ENCODE measurements at regions not wholly inside any gene's neighbourhood (a gene's known extent, or its start where the extent isn't known, plus 50 kb on each side); places are given as distances from the start of the nearest gene placed in this dataset.
"Not testable (repeated sequence)": the region's sequence is repeated elsewhere in the genome, so short reads cannot be mapped to it uniquely, and the experiment has no call there.

DNA sequence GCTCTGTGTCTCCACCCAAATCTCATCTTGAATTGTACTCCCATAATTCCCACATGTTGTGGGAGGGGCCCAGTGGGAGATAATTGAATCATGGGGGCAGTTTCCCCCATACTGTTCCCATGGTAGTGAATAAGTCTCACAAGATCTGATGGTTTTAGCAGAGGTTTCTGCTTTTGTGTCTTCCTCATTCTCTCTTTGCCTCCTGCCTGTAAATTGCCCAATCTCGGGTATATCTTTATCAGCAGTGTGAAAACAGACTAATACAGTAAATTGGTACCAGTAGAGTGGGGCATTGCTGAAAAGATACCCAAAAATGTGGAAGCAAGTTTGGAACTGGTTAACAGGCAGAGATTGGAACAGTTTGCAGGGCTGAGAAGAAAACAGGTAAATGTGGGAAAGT, 278.1 kb upstream of the PCDH9 start:
- H3K27me3 Mint-ChIP-seq; H3K4me3 Mint-ChIP-seq; intact Hi-C loops (cut with micrococcal nuclease); H3K27ac Mint-ChIP-seq; H3K9me3 Mint-ChIP-seq; H3K4me1 Mint-ChIP-seq (ENCODE audit: low read depth); H3K36me3 Mint-ChIP-seq (ENCODE audit: low read depth): not testable (repeated sequence)

DNA sequence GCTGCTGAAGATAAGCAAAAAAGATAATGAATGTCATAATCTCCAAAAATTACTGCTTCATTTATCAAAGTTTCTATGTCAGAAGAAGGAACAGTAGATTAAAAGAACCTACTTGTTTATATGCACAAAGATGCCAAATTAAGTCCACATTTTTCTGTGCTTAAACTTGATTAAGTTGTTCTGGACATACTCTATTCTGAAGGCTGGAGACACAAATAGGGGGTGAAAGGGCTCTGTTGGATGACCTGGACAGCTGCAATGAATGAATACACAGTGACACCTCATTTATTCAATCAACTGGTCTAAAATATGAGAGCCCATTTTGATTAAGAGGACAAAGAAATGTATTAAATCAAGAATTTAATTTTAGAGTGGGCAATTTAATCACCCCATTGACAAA, 276.3 kb upstream of the PCDH9 start:
- no peaks in the 10 kb centered on the region for H3K36me3 Mint-ChIP-seq (ENCODE audit: low read depth)
- H3K4me1 Mint-ChIP-seq (ENCODE audit: low read depth) = no peaks in the 10 kb centered on the region
- no peak overlapping the region for H3K4me3 Mint-ChIP-seq
- H3K27me3 Mint-ChIP-seq = no peaks in the 10 kb centered on the region
- H3K9me3 Mint-ChIP-seq = peaks cover 9% of the 10 kb centered on the region
- H3K27ac Mint-ChIP-seq = no peak overlapping the region
- intact Hi-C loops (cut with micrococcal nuclease) = no loop called here

DNA sequence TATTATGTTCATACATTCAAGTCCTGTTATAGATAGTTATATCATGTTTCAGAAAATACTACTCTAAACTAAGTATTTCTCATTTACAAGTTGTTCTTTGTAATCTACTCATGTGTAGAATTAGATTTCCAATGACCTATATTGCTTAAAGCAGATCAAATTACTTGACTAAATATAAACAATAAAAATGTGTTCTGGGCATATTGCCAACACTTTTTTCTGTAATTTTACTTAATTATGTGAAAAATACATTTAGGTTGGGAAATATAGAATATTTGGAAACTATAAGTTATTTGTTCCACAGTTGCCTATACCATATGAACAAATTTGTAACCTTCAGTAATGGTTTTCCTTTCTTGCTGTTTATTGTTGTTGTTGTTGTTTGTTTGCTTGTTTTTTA, 275.2 kb upstream of the PCDH9 start:
- Mint-ChIP-seq H3K36me3 (ENCODE audit: low read depth) (no peaks in the 10 kb centered on the region), H3K27me3 (no peaks in the 10 kb centered on the region), H3K9me3 (peaks cover 9% of the 10 kb centered on the region), H3K4me3 (no peak overlapping the region), H3K27ac (no peak overlapping the region), H3K4me1 (ENCODE audit: low read depth) (no peaks in the 10 kb centered on the region)
- intact Hi-C loops (cut with micrococcal nuclease) = no loop called here

DNA sequence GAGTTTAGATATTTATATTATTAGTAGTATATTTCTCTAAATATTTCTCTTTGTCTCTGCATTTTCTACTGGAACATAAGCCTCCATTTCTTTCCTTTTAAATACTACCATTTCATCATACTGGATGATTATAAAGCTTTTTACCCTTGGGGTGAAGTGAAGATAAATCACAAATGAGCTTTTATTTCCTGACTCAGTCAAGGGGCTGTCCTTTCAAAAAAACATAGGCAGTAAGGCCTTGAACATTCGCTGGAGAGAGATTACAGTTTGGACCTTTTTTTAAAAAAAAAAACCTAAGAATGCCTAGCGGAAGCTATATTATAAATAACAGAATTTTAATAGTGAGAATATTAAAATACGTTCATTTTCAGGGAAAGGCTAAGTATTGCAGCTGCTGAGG, 268.8 kb upstream of the PCDH9 start:
- H3K27me3 Mint-ChIP-seq = no peaks in the 10 kb centered on the region
- H3K4me1 Mint-ChIP-seq (ENCODE audit: low read depth) = no peaks in the 10 kb centered on the region
- H3K27ac Mint-ChIP-seq = no peak overlapping the region
- H3K36me3 Mint-ChIP-seq (ENCODE audit: low read depth) = no peaks in the 10 kb centered on the region
- no peak overlapping the region for H3K4me3 Mint-ChIP-seq
- H3K9me3 Mint-ChIP-seq = peaks cover 16% of the 10 kb centered on the region
- intact Hi-C loops (cut with micrococcal nuclease) = no loop called here

DNA sequence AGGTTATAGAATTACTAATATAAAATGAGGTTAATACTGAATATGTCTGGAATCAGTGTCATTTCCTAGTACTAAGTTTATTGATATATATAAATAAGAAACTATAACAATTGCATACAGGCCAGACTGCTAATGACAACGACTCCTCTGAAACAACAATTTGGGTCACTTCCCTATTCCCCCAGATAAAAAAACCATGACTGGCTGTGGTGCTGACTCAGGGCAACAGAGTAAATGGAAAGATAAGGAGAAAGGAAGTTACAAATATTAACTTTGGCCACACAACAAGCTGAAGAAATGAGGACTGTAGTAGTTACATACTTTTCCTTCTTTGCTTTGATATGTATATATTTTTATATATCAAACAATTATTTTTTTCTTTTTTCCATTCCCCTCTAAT, 263.7 kb upstream of the PCDH9 start:
- intact Hi-C loops (cut with micrococcal nuclease) = no loop called here
- no peaks in the 10 kb centered on the region for H3K27me3 Mint-ChIP-seq

DNA sequence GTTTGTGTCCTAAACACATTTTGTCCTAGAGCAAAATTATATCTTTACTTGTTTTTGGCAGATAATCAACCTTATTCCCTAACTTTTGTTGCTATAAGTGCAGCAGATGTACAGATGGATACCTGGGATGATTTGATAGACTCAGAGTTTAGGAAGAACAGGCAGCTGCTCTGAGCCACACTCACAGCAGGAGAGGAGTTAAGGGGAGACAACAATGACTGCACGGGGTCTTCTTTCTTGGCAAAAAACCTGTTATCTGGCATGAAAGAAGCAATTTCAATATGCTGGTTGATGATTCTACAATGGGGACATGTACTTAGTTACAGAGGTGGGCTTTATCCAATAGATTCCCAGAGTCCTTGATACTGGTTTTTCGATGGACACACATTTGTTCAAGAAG, 258.9 kb upstream of the PCDH9 start:
- H3K27ac Mint-ChIP-seq = no peak overlapping the region
- H3K9me3 Mint-ChIP-seq = no peaks in the 10 kb centered on the region
- intact Hi-C loops (cut with micrococcal nuclease) = no loop called here
- H3K4me3 Mint-ChIP-seq = no peak overlapping the region
- no peaks in the 10 kb centered on the region for H3K27me3 Mint-ChIP-seq
- H3K4me1 Mint-ChIP-seq (ENCODE audit: low read depth) = no peaks in the 10 kb centered on the region
- H3K36me3 Mint-ChIP-seq (ENCODE audit: low read depth) = no peaks in the 10 kb centered on the region

More for the DNA sequence above, 263.7 kb upstream of the PCDH9 start:
- Mint-ChIP-seq H3K9me3 (no peaks in the 10 kb centered on the region), H3K4me3 (no peak overlapping the region), H3K4me1 (ENCODE audit: low read depth) (no peaks in the 10 kb centered on the region), H3K27ac (no peak overlapping the region), H3K36me3 (ENCODE audit: low read depth) (no peaks in the 10 kb centered on the region)

DNA sequence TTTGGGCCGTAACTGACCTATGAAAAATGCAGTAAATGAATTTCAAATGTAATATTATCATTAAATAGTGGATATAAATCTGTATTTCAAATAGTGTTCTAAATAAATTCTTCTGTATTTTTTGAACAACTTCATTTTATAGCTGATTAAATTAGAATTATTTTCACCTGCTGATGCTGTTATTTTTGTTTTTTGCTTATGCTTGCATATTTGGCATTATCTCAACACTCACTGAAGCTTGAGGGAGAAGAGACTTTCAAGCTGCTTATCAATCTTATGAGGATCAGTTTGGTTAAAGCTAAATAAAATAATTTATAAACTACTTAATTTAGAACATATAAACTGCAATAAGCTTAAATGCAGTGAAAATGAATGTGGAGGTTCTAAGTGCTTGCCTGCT, 251.3 kb upstream of the PCDH9 start:
- no peaks in the 10 kb centered on the region for H3K9me3 Mint-ChIP-seq
- no peak overlapping the region for H3K27ac Mint-ChIP-seq
- intact Hi-C loops (cut with micrococcal nuclease) = no loop called here
- no peaks in the 10 kb centered on the region for H3K4me1 Mint-ChIP-seq (ENCODE audit: low read depth)
- H3K36me3 Mint-ChIP-seq (ENCODE audit: low read depth) = no peaks in the 10 kb centered on the region
- H3K4me3 Mint-ChIP-seq = no peak overlapping the region
- no peaks in the 10 kb centered on the region for H3K27me3 Mint-ChIP-seq

DNA sequence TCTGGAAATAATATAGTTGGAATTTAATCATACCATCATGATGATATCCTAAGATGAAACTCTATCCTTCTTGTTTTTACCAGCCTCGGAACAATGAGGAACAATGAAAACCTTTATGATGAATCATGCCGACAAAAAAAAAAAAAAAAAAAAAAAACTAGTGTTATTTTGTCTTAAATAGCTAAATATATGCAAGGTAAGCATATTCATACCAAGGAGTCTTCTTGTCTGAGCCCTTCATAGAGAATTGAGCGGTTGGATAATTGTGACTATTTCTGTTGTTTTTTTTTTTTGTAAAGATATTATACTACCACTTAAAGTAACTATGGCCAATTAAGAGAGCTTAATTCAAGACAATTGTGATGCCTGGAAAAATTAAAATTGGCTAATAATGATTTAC, 244.0 kb upstream of the PCDH9 start:
- Mint-ChIP-seq H3K4me3 (no peak overlapping the region), H3K36me3 (ENCODE audit: low read depth) (no peaks in the 10 kb centered on the region), H3K9me3 (peaks cover 23% of the 10 kb centered on the region), H3K27me3 (no peaks in the 10 kb centered on the region), H3K4me1 (ENCODE audit: low read depth) (no peaks in the 10 kb centered on the region), H3K27ac (no peak overlapping the region)
- intact Hi-C loops (cut with micrococcal nuclease) = no loop called here

DNA sequence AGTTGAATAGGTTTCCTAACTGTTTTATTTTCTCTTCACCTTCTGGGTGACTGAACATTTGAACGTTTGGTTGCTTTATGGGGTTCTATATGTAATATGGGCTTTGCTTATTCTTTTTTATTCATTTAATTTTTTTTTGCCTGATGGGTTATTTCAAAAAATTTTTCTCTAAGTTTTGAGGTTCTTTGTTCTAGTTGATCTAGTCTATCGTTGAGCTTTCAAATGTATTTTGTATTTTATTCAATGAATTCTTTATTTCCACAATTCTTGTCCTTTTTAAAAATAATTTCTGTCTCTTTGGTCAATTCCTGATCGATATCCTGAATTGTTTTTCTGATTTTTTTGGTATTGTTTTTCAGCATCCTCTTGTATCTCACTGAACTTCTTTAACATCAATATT, 239.5 kb upstream of the PCDH9 start:
- no peaks in the 10 kb centered on the region for H3K36me3 Mint-ChIP-seq (ENCODE audit: low read depth)
- no peaks in the 10 kb centered on the region for H3K4me1 Mint-ChIP-seq (ENCODE audit: low read depth)
- no peaks in the 10 kb centered on the region for H3K27me3 Mint-ChIP-seq
- intact Hi-C loops (cut with micrococcal nuclease) = no loop called here
- H3K27ac Mint-ChIP-seq = no peak overlapping the region
- no peak overlapping the region for H3K4me3 Mint-ChIP-seq
- peaks cover 45% of the 10 kb centered on the region for H3K9me3 Mint-ChIP-seq

DNA sequence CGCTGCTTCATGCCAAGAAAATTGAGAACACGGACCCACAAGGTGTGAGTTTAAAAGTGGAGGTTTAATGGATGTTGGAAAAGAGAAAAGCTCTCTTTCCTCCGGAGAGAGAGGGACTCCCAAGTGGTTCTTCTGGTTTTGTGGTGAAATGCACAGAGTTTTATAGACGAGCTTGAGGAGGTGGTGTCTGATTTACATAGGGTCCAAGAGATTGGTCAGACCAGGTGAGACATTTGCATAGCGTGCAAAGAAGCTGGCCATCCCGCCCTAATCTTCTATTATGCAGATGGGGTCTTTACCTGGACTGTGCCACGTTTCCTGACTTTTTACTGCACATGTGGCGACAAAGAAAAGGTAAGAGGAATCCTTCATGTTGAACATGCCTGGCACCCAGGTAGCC, 236.4 kb upstream of the PCDH9 start:
- intact Hi-C loops (cut with micrococcal nuclease) = no loop called here
- H3K27ac Mint-ChIP-seq = no peak overlapping the region
- H3K4me1 Mint-ChIP-seq (ENCODE audit: low read depth) = no peaks in the 10 kb centered on the region
- H3K9me3 Mint-ChIP-seq = peaks cover 45% of the 10 kb centered on the region
- no peaks in the 10 kb centered on the region for H3K36me3 Mint-ChIP-seq (ENCODE audit: low read depth)
- no peaks in the 10 kb centered on the region for H3K27me3 Mint-ChIP-seq
- H3K4me3 Mint-ChIP-seq = no peak overlapping the region

DNA sequence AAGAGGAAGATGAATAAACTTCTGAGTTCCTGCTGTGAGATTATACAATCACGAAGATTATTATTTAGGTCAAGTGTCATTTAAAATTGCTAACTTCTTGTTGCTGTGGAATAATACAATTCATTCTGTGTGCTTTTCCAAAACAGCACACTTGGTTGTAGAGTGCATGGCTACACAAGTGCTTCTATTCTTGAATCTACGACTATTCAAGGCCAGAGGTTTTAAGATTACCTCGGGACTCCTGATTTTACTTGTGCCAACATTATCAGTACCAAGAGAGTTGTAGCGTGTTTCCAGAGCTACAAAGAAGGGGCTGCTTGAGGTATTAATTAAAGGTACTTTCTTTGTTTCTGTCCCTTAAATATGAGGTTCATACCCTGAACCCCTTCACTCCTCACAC, 234.0 kb upstream of the PCDH9 start:
- intact Hi-C loops (cut with micrococcal nuclease) = no loop called here
- no peaks in the 10 kb centered on the region for H3K4me1 Mint-ChIP-seq (ENCODE audit: low read depth)
- no peaks in the 10 kb centered on the region for H3K27me3 Mint-ChIP-seq
- H3K27ac Mint-ChIP-seq = no peak overlapping the region
- H3K36me3 Mint-ChIP-seq (ENCODE audit: low read depth) = no peaks in the 10 kb centered on the region
- no peak overlapping the region for H3K4me3 Mint-ChIP-seq
- peaks cover 23% of the 10 kb centered on the region for H3K9me3 Mint-ChIP-seq

DNA sequence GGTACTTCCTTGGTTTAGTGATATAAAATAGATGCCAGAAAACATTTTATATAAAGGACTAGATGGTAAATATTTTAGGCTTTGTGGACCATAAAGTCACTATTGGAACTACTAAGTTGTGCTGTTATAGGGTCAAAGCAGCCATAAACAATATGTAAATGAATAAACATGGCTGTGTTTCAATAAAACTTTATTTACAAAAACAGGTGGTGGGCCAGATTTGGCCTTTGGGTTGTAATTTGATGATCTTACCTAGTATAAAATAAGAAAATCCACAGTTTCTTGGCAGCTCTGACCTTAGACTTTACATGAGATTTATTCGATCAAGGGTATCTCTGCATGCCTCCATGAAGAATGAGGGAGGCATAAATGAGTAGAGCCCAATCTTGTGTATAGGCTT, 232.0 kb upstream of the PCDH9 start:
- no peaks in the 10 kb centered on the region for H3K4me1 Mint-ChIP-seq (ENCODE audit: low read depth)
- H3K27me3 Mint-ChIP-seq = no peaks in the 10 kb centered on the region
- intact Hi-C loops (cut with micrococcal nuclease) = no loop called here
- no peak overlapping the region for H3K4me3 Mint-ChIP-seq
- peaks cover 2% of the 10 kb centered on the region for H3K9me3 Mint-ChIP-seq
- no peak overlapping the region for H3K27ac Mint-ChIP-seq
- no peaks in the 10 kb centered on the region for H3K36me3 Mint-ChIP-seq (ENCODE audit: low read depth)

DNA sequence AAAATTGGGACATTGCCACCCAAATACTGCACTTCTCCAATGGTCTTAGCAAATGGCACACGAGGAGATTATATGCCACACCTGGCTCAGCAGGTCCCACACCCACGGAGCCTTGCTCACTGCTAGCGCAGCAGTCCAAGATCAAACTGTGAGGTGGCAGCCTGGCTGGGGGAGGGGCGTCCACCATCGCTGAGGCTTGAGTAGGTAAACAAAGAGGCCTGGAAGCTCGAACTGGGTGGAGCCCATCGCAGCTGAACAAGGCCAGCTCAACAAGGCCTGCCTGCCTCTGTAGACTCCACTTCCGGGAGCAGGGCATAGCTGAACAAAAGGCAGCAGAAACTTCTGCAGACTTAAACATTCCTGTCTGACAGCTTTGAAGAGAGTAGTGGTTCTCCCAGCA, 222.4 kb upstream of the PCDH9 start:
- peaks cover 40% of the 10 kb centered on the region for H3K9me3 Mint-ChIP-seq
- intact Hi-C loops (cut with micrococcal nuclease); H3K27me3 Mint-ChIP-seq; H3K27ac Mint-ChIP-seq; H3K36me3 Mint-ChIP-seq (ENCODE audit: low read depth); H3K4me1 Mint-ChIP-seq (ENCODE audit: low read depth); H3K4me3 Mint-ChIP-seq: not testable (repeated sequence)

DNA sequence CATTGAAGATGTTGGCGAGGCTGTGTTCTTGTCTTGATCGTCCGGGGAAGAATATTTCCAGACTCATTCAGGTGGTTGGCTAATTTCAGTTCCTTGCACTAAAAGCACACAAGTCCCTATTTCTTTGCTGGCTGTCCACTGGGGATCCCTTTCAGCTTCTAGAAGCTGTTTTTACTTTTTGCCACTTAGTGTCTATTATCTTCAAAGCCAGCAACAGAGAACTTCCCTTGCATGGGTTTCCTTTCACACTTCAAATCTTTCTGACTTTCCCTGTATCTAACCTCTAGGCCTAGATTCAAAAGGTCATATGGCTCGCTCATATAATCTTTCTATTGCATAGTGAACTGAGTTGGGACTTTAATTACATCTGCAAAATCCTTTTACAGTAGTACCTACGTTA, 215.3 kb upstream of the PCDH9 start:
- H3K4me1 Mint-ChIP-seq (ENCODE audit: low read depth) = no peaks in the 10 kb centered on the region
- H3K27me3 Mint-ChIP-seq = no peaks in the 10 kb centered on the region
- no peaks in the 10 kb centered on the region for H3K36me3 Mint-ChIP-seq (ENCODE audit: low read depth)
- no peaks in the 10 kb centered on the region for H3K9me3 Mint-ChIP-seq
- no peak overlapping the region for H3K4me3 Mint-ChIP-seq
- intact Hi-C loops (cut with micrococcal nuclease) = no loop called here
- H3K27ac Mint-ChIP-seq = no peak overlapping the region

DNA sequence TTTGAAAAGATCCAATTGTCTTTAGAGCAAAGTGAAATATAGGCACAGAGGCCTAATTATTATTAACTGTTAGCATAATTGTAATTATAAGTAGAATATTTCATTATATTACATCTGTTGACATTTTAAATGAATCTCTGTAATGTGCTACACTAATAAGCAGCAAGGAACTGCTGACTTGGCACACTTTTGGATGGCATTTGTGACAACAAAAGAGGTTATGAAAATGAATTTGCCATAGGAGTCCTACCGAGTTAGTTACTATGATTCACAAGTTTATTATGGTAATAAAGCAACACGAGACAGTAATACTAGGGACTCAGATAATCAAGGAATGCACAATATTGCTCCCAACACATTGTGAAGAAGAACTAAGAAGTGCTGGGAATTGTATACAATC, 213.8 kb upstream of the PCDH9 start:
- intact Hi-C loops (cut with micrococcal nuclease) = no loop called here
- no peaks in the 10 kb centered on the region for H3K27me3 Mint-ChIP-seq
- H3K4me1 Mint-ChIP-seq (ENCODE audit: low read depth) = no peaks in the 10 kb centered on the region
- no peak overlapping the region for H3K27ac Mint-ChIP-seq
- no peak overlapping the region for H3K4me3 Mint-ChIP-seq
- H3K36me3 Mint-ChIP-seq (ENCODE audit: low read depth) = no peaks in the 10 kb centered on the region
- H3K9me3 Mint-ChIP-seq = no peaks in the 10 kb centered on the region
